Mucosa of gallbladder (tissue), 1 donor: ENCODE measurements at regions not wholly inside any gene's neighbourhood (a gene's known extent, or its start where the extent isn't known, plus 50 kb on each side); places are given as distances from the start of the nearest gene placed in this dataset.

Experiments
- DNase-seq: peaks from one replicate; pipeline ENCODE4 v3.0.0-alpha.2; 2020; ENCODE audit warnings: low spot score
- donor health status: DM: no; HTN: no; CAD: no.

DNA sequence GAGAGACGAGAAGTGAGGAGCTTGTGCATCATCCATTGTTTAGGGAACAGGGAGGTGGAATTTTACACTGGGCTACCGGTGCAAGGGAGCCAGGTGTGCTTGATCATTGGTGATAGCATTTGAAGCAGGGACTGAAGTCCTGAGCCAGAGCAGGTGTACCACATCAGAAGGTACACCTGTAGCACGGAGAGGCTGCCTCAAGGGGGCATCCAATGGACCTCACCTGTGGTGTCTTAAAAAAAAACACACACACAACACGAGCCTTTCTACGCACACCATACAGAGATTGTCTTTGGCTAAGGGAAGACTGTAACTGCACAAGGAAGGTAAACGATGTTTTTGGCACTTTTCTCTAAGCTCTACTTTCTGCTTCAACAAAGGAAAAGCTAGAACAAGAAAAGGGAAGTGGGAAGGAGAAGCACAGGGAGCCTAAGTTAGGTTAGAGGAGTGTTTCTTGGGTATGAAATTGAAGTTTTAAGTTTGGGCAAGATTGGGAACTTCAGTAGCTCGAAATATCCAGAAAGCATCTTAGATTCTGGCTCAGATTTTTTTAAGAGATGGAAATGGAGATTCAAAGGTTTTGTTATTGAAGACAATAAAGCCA, 334.3 kb upstream of the FBXO33 start:
- no peak for DNase-seq

DNA sequence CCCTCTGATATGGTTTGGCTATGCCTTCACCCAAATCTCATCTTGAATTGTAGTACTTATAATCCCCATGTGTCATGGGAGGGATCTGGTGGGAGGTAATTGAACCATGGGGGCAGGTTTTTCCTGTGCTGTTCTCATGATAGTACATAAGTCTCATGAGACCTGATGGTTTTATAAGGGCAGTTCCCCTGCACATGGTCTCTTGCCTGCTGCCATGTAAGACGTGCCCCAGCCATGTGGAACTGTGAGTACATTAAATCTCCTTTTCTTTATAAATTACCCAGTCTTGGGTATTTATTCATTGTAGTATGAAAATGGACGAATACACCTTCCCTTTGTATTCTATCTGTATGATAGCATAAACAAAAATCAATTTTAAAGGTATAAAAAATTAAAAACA, 333.4 kb upstream of the FBXO33 start:
- no peak for DNase-seq

DNA sequence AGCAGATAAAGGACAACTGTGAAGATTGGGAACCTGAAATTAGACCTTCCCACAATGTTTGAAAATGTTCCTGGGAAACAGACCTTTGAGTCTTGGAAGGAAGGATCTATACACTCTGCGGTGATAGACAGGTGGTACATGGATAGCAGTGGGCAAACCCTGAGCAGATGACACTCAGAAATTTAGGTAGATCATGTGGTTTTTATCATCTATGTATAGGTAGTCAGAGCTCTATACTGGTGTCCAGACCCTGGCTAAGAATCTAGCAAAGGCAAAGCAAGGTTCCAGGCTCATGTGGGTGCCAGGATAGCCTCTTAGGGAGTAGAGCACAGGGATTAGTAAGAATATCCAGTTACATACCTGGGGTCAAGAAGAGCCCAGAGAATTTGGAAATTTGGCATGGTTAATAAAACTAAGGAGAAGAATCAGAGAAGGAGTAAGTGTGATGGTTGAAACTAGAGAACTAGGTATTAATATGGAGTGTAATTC, 331.2 kb upstream of the FBXO33 start:
- DNase-seq, result no peak

DNA sequence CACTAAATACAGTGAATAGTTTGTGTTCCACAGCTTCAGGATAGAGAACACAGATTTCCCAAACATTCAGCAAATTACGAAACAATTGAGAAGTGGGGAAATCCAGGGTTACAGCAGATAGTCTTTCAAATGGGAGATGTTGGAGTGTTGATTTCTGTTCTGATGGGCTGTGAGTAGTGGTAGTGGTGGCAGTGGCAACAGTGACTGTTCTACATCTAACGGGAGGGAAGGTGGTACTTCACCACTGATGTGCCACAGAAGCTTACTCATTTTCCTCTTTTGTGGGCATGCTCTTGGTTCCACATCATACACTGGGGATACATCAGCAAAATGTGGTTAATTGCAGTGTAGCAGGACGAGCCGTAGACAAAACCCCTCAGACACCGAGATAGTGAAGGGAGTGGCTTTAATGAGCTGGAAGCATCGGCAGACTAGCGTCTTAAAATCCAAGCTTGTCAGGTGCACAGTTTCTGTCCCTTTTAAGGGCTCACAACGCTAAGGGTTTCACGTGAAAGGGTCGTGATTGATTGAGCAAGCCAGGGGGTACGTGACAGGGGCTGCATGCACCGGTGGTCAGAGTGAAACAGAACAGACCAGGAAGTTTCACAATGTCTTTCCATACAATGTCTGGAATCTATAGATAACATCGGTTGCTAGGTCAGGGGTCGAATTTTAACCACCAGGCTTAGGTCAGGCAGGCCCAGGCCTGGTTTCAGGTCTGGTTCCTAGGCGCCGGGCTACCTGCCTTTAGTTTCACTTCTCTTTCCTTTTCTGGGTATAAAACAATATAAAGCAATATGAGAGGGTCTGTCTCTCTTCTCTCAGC, 330.6 kb upstream of the FBXO33 start:
- DNase-seq, result no peak

DNA sequence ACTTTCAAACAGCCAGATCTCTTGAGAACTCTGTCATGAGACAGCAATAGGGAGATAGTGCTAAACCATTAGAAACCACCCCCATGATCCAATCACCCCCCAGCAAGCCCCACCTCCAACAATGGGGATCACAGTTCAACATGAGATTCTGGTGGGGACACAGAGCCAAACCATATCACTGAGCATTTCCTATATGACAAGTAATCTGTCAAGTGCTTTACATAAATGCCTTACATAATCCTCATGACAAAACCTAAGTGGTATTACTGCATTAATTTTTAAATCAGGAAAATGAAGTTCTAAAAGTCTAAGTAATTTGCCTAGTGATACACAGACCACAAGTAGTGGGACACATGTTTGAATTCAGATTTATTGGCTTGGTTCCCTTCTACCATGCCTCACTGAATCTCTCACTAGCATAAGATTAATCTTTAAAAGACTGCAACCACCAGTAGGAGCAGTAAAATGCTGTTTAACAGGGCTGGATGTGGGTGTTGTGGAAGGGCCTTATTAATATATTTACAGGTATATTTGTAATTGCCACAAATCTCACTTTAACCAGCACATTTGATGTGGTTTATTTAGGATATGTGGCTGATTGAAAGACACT, 323.1 kb upstream of the FBXO33 start:
- no peak for DNase-seq

DNA sequence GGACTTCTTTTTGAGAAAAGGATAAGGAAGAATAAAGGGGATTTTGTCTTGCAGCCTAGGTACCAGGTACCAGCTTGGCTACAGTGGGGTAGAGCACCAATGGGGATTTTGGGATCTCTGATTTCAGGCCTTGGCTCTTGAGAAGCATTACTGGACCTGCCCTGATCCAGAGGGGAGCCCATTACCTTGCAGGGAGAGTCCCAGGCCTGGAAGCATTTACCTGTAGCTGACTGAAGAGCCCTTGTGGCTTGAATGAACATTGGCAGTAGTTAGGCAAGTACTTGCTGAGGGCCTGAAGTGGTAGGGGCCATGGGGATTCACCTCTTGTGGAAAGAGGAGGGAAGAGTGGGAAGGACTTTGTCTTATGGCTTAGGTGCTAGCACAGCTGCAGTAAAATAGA, 308.2 kb upstream of the FBXO33 start:
- DNase-seq, result no peak

DNA sequence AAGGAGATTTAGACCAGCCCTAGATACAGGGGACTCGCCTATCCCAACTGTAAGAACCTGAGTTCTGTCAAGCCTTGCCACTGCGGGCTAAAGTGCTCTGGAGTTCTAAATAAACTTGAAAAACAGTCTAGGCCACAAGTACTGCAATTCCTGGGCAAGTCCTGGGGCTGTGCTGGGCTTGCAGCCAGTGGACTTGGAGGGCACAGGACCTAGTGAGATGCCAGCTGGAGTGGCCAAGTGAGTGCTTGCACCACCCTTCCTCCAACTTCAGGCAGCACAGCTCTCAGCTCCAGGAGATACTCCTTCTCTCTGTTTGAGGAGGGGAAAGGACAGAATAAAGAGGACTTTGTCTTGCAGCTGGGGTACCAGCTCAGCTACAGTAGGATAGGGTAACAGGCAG, 307.6 kb upstream of the FBXO33 start:
- no peak for DNase-seq

DNA sequence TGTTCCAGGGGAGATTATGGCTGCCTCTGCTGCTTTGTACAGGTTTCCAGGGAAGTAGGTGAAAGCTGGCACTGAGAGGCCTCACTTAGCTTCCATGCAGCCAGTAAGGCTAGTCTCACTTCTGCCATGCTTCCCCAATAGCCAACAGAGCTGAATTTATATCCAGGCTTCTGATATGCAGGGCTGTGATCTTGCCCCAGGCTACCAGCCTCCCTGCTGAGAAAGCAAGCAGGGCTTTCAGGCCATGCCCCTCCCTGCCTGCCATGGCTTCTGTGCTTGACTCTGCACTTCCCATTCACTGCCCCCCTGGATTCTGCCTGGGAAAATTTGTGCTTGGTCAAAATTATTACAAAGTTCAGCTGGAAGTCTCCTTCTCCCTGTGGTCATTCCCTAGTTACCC, 302.1 kb upstream of the FBXO33 start:
- no peak for DNase-seq

DNA sequence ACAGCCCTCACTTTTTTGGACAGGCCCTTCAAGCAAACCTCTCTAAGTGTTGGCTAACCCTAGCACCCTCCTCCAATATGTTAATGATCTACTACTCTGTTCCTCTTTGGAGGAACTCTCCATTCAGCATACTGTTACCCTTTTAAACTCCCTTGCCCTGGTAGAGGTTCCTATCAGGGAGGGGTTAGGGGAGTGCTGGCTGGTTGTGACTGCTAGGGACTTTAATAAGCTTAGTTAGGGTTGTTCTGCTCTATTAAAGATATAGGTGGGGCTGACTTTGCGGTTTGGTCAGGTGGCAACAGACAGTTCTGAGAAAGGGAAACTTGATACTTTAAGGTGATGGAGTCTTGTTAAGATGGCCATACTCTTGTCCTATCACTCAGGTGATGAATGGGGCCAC, 301.5 kb upstream of the FBXO33 start:
- DNase-seq, result no peak

DNA sequence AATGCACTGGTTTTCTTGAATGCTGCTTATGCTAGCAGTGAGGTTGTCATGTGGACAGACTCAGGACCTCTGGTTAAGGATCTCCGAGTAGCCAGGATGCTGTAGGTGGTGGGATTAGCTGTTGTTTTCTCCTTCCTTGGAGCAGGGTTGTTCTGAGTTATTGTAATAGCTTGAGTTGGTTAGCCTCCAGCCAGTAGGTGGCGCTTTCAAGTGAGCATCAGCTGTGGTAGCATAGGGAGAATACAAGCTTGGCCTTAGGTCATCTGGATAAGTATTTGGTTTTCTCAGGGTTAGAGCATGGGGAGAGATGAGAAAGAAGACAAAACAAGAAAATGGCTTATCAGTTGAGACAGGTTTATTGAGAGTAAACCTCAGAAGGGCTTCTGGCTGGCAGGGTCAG, 299.7 kb upstream of the FBXO33 start:
- DNase-seq, result no peak

DNA sequence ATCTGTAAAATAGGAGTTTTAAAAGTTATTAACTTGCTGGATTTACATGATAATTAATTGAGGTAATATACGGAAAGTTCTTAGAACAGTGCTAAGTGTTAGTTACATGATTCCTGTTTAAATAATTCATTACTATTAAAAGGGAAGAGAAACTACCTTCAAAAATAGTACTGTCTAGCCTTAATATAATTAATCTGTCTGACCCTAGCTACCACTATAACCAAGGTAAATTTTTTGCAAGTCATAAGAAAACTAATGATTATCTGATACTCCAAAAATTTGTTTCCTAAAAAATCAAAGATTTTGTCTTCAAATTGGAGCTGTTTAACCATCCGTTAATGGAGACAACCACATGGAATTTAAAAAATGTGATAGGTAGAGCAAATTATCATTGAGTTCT, 294.3 kb upstream of the FBXO33 start:
- no peak for DNase-seq

DNA sequence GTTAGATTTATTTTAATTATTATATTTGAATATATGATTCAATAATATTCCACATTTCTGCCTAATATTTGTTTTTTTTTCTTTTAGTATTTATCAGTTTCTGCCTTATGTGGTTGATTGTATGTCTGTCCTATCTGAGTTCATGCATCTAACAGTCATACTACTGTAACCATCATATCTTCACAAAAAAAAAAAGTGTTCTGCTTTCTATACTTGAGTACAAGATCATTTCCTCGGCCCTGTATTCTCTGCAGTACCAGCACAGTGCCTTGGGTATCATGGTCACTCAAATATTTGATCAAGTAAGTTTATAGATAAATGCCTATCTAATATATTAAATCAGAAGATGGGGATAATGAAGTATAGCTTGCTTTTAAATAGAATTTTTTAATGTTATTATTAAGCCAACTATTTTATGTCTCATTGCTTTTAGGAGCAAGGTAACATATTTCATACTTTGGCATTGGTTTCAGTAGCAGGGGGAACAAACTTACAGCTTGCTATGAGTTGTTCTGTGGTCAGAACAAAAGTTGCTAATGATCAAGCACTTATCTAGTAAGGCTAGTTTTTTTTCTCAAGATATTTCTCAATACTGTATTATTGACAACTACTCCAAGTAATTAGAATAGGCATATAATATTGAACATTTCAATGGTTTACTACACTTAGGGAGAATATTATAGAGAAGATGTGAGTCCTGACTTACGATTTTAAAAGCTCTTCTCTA, 290.5 kb upstream of the FBXO33 start:
- no peak for DNase-seq

DNA sequence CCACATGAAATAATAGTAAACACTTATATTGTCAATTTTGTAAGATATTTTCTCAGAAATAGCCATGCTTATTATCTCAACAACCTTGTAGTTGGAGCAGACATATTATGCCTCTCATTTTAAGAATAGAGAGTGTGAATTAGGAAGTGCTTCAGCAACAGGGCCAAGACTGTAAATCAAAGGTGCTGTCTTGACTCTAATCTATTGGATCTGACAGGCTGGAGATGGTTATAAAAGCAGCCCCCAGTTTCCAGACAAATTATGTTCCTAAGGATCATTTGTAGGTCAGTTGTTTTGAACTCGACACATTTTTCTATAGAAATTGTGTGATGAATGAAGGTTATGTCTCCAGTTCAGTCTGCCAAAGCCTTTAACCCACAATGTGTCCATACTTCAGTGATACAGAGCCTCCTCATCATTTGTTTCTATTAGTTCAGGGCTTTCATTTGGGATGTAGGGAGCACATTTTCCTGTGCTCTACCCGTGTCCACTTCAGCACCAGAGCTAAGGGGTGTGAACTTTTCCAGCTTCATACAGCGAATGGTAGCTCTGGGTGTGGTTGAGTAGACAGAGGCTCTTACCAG, 284.8 kb upstream of the FBXO33 start:
- DNase-seq, result no peak

DNA sequence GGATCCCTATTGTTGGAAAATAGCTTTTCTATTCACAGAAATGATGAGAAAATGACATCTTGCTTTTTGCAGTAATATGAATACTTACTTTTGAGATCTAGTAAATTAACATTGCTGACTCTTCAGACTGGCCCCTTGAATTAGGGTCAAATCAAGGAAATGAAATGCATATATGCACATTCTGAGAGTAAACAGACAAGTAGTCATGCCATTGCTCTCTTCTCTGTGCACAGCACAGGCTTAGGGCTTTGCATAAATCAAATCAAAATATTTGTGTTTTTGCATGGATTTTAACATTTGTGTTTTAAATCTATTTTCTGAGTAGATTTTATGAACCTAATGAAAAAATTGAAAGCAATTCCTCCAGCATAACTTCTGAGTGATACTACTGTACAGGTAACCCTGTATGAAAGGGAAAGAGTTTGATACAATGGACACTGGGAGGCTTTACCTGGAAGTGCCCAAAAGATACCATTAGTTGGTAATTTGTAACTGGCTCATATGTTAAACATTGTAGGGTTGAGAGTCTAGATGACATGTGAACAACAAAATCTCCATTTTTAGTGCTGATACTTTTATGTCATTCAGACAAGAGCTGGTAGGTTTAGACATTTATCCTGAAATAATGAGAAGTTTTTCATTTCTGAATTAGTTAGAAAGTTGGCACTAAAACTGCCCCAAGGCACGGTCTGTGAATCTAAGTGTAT, 280.2 kb upstream of the FBXO33 start:
- no peak for DNase-seq

DNA sequence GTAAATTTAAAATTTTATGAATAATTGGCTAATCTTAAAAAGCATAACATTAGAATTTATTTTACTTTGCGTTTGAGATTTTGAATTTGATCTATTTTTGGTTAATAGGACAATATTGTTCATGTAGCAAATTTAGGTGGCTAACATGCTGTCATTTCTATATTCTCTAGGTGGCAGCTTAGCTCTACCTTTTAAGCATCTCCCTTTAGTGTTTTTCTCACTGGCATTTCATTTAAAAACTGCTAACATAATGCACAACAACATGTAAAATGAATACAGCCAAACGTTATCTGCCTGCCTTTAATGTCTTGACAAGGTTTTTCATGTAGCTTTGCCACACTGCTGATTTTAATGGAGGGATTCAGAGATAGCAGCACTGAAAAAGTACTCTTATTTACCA, 272.4 kb upstream of the FBXO33 start:
- DNase-seq, result no peak

DNA sequence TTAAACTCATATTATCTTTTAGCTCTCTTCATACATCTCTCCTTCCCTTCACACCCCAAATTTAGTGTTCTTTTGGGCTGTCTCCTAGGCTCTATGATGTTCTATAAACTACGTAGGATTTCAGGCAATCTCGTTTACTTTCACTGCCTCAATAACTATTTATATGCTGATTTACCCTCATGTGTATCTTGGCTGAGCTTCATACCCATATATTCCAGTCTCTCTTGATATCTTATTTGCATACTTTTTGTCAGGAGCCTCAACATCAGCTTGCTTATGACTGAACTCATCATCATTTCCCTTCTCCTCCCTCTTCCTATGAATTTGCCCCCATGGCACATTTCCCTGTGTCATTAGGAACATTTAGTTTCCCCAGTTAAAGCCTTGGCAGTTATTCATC, 262.1 kb upstream of the FBXO33 start:
- no peak for DNase-seq

DNA sequence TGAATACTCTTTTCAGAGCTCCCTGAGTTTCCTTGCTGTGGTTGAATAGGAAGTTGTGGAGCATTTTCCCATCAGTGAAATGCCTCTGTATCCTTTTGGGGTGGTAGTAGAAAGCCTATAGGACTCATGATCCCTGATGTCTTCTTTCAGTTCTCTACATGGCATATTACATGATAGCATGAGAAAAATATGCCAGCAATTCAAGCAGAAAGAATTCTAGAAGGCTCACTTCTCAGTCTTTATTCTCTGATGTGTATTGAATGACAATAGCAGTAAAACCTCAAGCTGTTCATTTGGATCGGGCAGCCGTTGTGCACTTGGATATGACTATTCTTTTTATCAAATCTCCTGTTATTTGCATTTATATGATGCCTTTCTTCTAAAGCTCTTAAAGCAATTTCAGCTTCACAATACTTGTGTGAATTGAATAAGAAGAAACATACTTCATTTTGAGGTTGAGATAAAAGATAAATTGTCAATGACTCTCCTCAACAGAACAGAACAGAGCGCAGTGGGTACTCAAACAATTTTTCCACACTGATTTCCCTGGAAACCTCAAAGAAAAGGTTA, 251.5 kb upstream of the FBXO33 start:
- no peak for DNase-seq

DNA sequence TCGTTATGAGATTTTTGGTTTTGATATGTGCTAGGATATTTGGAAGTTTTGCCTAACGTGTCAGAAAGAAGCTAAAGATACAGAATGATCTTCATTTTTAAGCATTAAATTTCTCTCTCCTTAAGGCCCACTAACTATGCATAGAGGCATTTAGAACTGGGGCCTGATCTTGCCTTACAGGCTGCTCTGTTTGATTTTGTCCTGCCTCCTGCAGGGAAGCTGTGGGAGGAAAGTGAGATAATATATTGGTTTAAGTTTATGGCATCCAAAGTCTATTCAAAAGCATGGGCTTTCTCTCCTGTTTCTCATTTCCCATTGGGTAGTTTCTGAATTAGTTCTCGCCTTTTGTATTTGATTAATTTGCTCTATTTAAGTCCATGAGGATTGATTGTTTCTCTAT, 250.3 kb upstream of the FBXO33 start:
- no peak for DNase-seq

DNA sequence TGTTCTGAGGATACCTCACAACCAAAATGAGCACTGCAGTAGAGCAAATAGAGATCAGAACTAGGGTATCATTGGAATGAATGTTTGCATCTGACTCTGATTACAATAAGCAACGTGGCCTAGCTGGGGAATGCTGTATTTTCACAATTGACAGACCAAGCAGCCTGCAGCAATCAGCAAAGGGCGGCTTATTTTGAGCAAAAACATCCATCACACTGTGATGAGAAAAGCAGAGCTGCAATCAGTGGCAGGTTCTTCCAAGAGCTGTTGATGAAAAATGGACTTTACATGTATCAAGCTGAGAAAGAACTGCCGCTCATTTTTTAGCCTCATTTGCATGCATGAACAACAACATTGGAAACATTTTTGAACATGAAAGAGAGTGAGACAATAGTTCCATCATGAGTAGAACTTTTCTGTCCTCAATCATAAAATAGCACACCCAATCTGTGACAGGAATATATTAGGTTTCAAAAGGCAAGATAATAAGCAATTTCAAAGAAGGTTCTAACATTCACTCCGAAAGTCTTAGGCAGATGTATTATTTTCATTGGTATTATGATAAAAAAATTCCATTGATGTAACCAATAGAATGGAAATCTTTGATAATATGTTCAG, 249.7 kb upstream of the FBXO33 start:
- DNase-seq, result no peak

DNA sequence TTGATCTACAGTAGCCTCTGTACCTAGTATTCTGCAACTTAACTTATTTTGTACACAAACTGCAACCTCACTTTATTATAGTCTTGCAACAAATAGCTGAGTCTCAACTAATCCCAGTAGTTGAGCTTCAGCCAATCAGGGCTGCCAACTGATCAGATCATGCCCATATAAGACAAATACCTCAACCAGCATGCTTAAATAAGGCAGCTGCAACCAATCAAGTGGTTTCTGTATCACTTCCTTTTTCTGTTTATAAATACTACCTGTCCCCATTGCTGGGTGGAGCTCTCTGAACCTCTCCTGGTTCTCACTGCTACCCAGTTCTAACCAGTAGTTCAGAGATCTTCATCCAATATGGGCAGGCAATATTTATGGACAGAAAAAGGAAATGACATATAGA, 248.5 kb upstream of the FBXO33 start:
- no peak for DNase-seq

DNA sequence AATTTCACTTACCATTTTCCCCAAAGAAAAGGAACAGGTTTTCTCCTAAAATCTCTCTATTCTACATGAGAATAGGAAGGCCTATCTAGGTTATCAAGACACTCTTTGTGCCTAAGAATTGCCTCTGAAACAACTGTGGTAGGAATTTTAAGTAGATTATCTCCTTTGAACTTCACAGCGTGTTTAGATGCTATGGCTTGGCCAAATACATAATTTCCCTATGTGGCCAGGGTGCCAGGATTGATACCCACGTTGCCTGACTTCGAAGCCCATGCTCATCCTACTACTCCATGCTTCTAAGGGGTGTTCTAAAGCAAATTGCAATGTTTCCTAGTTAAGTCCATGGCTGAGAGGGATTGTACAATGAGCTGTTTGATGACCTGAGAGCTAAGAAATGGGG, 241.5 kb upstream of the FBXO33 start:
- DNase-seq, result no peak
